ENCODE measurements at regions not wholly inside any gene's neighbourhood (a gene's known extent, or its start where the extent isn't known, plus 50 kb on each side); places are given as distances from the start of the nearest gene placed in this dataset.
"Not testable (repeated sequence)": the region's sequence is repeated elsewhere in the genome, so short reads cannot be mapped to it uniquely, and the experiment has no call there.

DNA sequence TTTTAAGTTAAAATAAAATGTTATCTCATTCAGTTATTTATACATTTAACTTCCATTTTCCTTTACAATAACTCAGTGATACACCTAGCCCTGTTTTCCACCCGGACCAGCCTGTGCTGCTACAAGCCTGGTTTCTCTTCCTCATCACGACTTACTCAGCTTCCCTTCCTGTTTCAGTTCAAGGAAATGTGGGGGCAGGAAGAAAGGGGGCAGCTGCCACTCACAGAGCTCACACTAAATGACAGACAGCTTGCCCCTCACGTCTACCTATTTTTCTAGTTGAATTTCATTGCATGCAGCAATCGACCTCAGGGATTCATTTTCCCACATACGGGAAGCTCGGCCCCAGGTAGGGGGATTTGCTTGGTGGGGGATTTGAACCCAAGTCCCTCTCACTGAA lies 442.6 kb downstream of the TMEM121 start:
- H3K36me3 Mint-ChIP-seq (ENCODE audit: low read depth) = peaks cover 58% of the 10 kb centered on the region
- not testable (repeated sequence) for H3K36me3 ChIP-seq (ENCODE audit: insufficient read depth); H4K20me1 ChIP-seq (replicated peaks; ENCODE audit: insufficient read depth); H3K79me2 ChIP-seq (replicated peaks; ENCODE audit: insufficient read depth); ATAC-seq; H3K4me1 Mint-ChIP-seq; H3K4me1 ChIP-seq (ENCODE audit: insufficient read depth); H3K27me3 Mint-ChIP-seq (ENCODE audit: insufficient read depth, low read depth, poor library complexity); DNase-seq (ENCODE audit: low spot score); H3K27ac Mint-ChIP-seq; H3K4me2 ChIP-seq; H3K27ac ChIP-seq (ENCODE audit: low read depth); H3K4me3 Mint-ChIP-seq; H3K9me2 ChIP-seq (ENCODE audit: insufficient read depth); H3F3A ChIP-seq (replicated peaks; ENCODE audit: low read depth); H3K27me3 ChIP-seq (ENCODE audit: insufficient read depth); H3K4me3 ChIP-seq; H2AFZ ChIP-seq
- H3K9me3 Mint-ChIP-seq = peaks cover 96% of the 10 kb centered on the region

- not testable (repeated sequence) for ATAC-seq; DNase-seq (ENCODE audit: low spot score); H3K9me2 ChIP-seq (ENCODE audit: insufficient read depth); H3K27ac ChIP-seq (ENCODE audit: low read depth); H3K79me2 ChIP-seq (replicated peaks; ENCODE audit: insufficient read depth); H3K4me1 ChIP-seq (ENCODE audit: insufficient read depth); H2AFZ ChIP-seq; H3K27me3 ChIP-seq (ENCODE audit: insufficient read depth); H3K4me1 Mint-ChIP-seq; H3K27ac Mint-ChIP-seq; H3K27me3 Mint-ChIP-seq (ENCODE audit: insufficient read depth, low read depth, poor library complexity); H3F3A ChIP-seq (replicated peaks; ENCODE audit: low read depth); H4K20me1 ChIP-seq (replicated peaks; ENCODE audit: insufficient read depth); H3K4me3 ChIP-seq; H3K4me3 Mint-ChIP-seq; H3K36me3 ChIP-seq (ENCODE audit: insufficient read depth); H3K4me2 ChIP-seq
- peaks cover 96% of the 10 kb centered on the region for H3K9me3 Mint-ChIP-seq
- H3K36me3 Mint-ChIP-seq (ENCODE audit: low read depth) = peaks cover 68% of the 10 kb centered on the region
Observed at GRCh38 chr14:105970821-105971220, 444.4 kb downstream of the TMEM121 start.

GRCh38 chr14:105971593-105972500 lies 445.5 kb downstream of the TMEM121 start:
- Histone ChIP-seq H3K4me1 (ENCODE audit: insufficient read depth) (no peaks in the 10 kb centered on the region), H3K79me2 (replicated peaks; ENCODE audit: insufficient read depth) (no peaks in the 10 kb centered on the region), H3K36me3 (ENCODE audit: insufficient read depth) (no peaks in the 10 kb centered on the region), H3K27ac (ENCODE audit: low read depth) (no peak overlapping the region), H4K20me1 (replicated peaks; ENCODE audit: insufficient read depth) (no peaks in the 10 kb centered on the region), H3K4me3 (no peak overlapping the region), H2AFZ (no peak overlapping the region), H3K27me3 (ENCODE audit: insufficient read depth) (no peaks in the 10 kb centered on the region), H3K4me2 (no peak overlapping the region), H3F3A (replicated peaks; ENCODE audit: low read depth) (no peaks in the 10 kb centered on the region), H3K9me2 (ENCODE audit: insufficient read depth) (no peaks in the 10 kb centered on the region)
- Mint-ChIP-seq H3K9me3 (peaks cover 98% of the 10 kb centered on the region), H3K36me3 (ENCODE audit: low read depth) (peaks cover 70% of the 10 kb centered on the region), H3K4me1 (no peaks in the 10 kb centered on the region), H3K27ac (no peak overlapping the region), H3K4me3 (no peak overlapping the region), H3K27me3 (ENCODE audit: insufficient read depth, low read depth, poor library complexity) (peaks cover 10% of the 10 kb centered on the region)
- DNase-seq (ENCODE audit: low spot score) = no peak
- no peak for ATAC-seq
- no peak for TF ChIP-seq EZH2phosphoT487 (IDR thresholded peaks at IDR 0.05; ENCODE audit: unreplicated experiment)
- no peak for TF ChIP-seq POLR2AphosphoS5 (IDR thresholded peaks at IDR 0.05; ENCODE audit: low read depth)
- TF ChIP-seq NANOG (IDR thresholded peaks at IDR 0.05; ENCODE audit: borderline replicate concordance) = no peak
- no peak for TF ChIP-seq JUNB (IDR thresholded peaks at IDR 0.05; ENCODE audit: unreplicated experiment)
- TF ChIP-seq STAT1 (IDR thresholded peaks at IDR 0.05; ENCODE audit: unreplicated experiment) = no peak
- no peak for TF ChIP-seq ZNF331 (CRISPR knock-in tag; IDR thresholded peaks at IDR 0.05; ENCODE audit: low read depth)
- TF ChIP-seq ZNF462 (CRISPR knock-in tag; IDR thresholded peaks at IDR 0.05) = no peak
- no peak for TF ChIP-seq ZNF114 (CRISPR knock-in tag; IDR thresholded peaks at IDR 0.05)
- no peak for TF ChIP-seq CTCF (conservative IDR thresholded peaks at IDR 0.05; ENCODE audit: low read depth in 2 of 2)
